SK-N-SH (cell line): ENCODE measurements at regions not wholly inside any gene's neighbourhood (a gene's known extent, or its start where the extent isn't known, plus 50 kb on each side); places are given as distances from the start of the nearest gene placed in this dataset.
A peak's percentile ranks its signal among the peaks of the same experiment; 100 is the strongest.

Experiments
- CTCF ChIA-PET: fragments of 300-600, 350-600 bp; formaldehyde crosslinking; extraction: SDS; loops from one replicate; lab custom pipeline; 2021; lab: Yijun Ruan, JAX
- POLR2A ChIA-PET: fragments of 350-600 bp; sonication (Branson Sonifier 250); formaldehyde crosslinking; extraction: SDS; loops from one replicate; lab custom pipeline; 2020; ENCODE audit warnings: antibody characterized with exemption, inconsistent platforms; lab: Yijun Ruan, JAX
- DNase-seq: peaks from one replicate; pipeline ENCODE4 v3.0.0; 2012
- H2AFZ ChIP-seq: fragments of 200-600 bp; sonication (generic); 2 replicates; pipeline ENCODE4 v1.8.1; 2016; ENCODE audit warnings: antibody characterized with exemption, mild to moderate bottlenecking, low read depth
- H3F3A ChIP-seq: fragments of 200-600 bp; sonication (generic); replicated peaks from 2 replicates; pipeline ENCODE3; 2016; ENCODE audit warnings: antibody characterized with exemption, mild to moderate bottlenecking; ENCODE audit not compliant: insufficient read depth
- H3K27ac ChIP-seq, 2 experiments: fragments of 200-500 bp in 1 of 2; fragments of 200-600 bp in 1 of 2; sonication (Bioruptor generic) in 1 of 2; sonication (generic), shearing (Covaris generic) in 1 of 2; 2 replicates each; pipeline versions ENCODE4 v1.5.1 to v1.6.1; 2014 to 2016; ENCODE audit warnings: low read depth in 2 of 2, inconsistent platforms in 1 of 2, low read length in 1 of 2, mild to moderate bottlenecking in 1 of 2, mixed read lengths in 1 of 2
- H3K27me3 ChIP-seq: fragments of 200-600 bp; sonication (generic), shearing (Covaris generic); 2 replicates; pipeline ENCODE4 v1.6.1; 2016; ENCODE audit warnings: mixed run types; ENCODE audit not compliant: insufficient read depth
- H3K36me3 ChIP-seq, 2 experiments: fragments of 200-500 bp in 1 of 2; fragments of 200-600 bp in 1 of 2; sonication (Bioruptor generic) in 1 of 2; sonication (generic) in 1 of 2; replicated peaks in 1 of 2; 2 replicates each; pipeline versions ENCODE3 to v1.5.1; 2014 to 2016; ENCODE audit warnings: low read length in 1 of 2, mild to moderate bottlenecking in 1 of 2; ENCODE audit not compliant: insufficient read depth in 2 of 2, control insufficient read depth in 1 of 2
- H3K4me1 ChIP-seq, 2 experiments: fragments of 200-500 bp in 1 of 2; fragments of 200-600 bp in 1 of 2; sonication (Bioruptor generic) in 1 of 2; sonication (generic), shearing (Covaris generic) in 1 of 2; 2 replicates each; pipeline versions ENCODE4 v1.5.1 to v1.6.1; 2014 to 2016; ENCODE audit warnings: low read depth in 1 of 2, low read length in 1 of 2, mixed run types in 1 of 2; ENCODE audit not compliant: insufficient read depth in 2 of 2, control insufficient read depth in 1 of 2
- H3K4me2 ChIP-seq: fragments of 200-600 bp; sonication (generic), shearing (Covaris generic); 2 replicates; pipeline ENCODE4 v1.6.1; 2017; ENCODE audit warnings: mixed run types
- H3K4me3 ChIP-seq, 2 experiments: fragments of 200-500 bp in 1 of 2; fragments of 200-600 bp in 1 of 2; sonication (Bioruptor generic) in 1 of 2; sonication (generic), shearing (Covaris generic) in 1 of 2; 2 replicates each; pipeline versions ENCODE4 v1.5.1 to v1.8.1; 2014 to 2016; ENCODE audit warnings: low read depth in 2 of 2, inconsistent platforms in 1 of 2, low read length in 1 of 2, mild to moderate bottlenecking in 1 of 2, mixed read lengths in 1 of 2, moderate library complexity in 1 of 2
- H3K79me2 ChIP-seq: fragments of 200-600 bp; sonication (generic); 2 replicates; pipeline ENCODE4 v1.8.1; 2017; ENCODE audit warnings: mild to moderate bottlenecking; ENCODE audit not compliant: insufficient read depth
- H3K9ac ChIP-seq: fragments of 200-600 bp; sonication (generic); 2 replicates; pipeline ENCODE4 v1.6.1; 2017; ENCODE audit warnings: mixed run types
- H3K9me2 ChIP-seq: fragments of 200-600 bp; sonication (generic); 2 replicates; pipeline ENCODE4 v1.6.1; 2017; ENCODE audit warnings: mixed run types
- H3K9me3 ChIP-seq: fragments of 200-600 bp; sonication (generic); 2 replicates; pipeline ENCODE4 v1.6.1; 2017; ENCODE audit warnings: mixed run types, mild to moderate bottlenecking, moderate library complexity
- H4K20me1 ChIP-seq: fragments of 200-600 bp; sonication (generic); 2 replicates; pipeline ENCODE4 v1.6.1; 2017; ENCODE audit warnings: mild to moderate bottlenecking, mixed run types; ENCODE audit not compliant: insufficient read depth
- CHD2 ChIP-seq: fragments of 150-350 bp; IDR thresholded peaks from 2 replicates; pipeline ENCODE4 v1.6.1; 2018; ENCODE audit warnings: low read length; ENCODE audit not compliant: partially characterized antibody
- CTCF ChIP-seq: fragments of 200-600 bp; sonication (generic); IDR thresholded peaks from 2 replicates; pipeline ENCODE4 v1.6.1; 2017; ENCODE audit warnings: antibody characterized with exemption, mild to moderate bottlenecking, moderate library complexity
- EP300 ChIP-seq, 2 experiments: IDR thresholded peaks; 2 replicates each; pipeline versions ENCODE4 v1.4.0 to v1.6.1; 2012; ENCODE audit warnings: borderline replicate concordance in 1 of 2, low read depth in 1 of 2, low read length in 1 of 2
- FOSL2 ChIP-seq: IDR thresholded peaks from 2 replicates; pipeline ENCODE4 v1.4.0; 2012; ENCODE audit warnings: low read depth, mild to moderate bottlenecking, moderate library complexity, borderline replicate concordance
- FOXJ3 ChIP-seq: sonication (generic); formaldehyde crosslinking; IDR thresholded peaks from 2 replicates; pipeline ENCODE4 v1.5.1; 2020; ENCODE audit warnings: mild to moderate bottlenecking, missing genetic modification reagents
- FOXM1 ChIP-seq: IDR thresholded peaks from 2 replicates; pipeline ENCODE4 v1.4.0; 2012; ENCODE audit warnings: low read depth, mild to moderate bottlenecking
- GABPA ChIP-seq: IDR thresholded peaks from 2 replicates; pipeline ENCODE4 v1.4.0; 2012; ENCODE audit warnings: low read depth, mild to moderate bottlenecking
- GATA2 ChIP-seq: sonication (generic); formaldehyde crosslinking; IDR thresholded peaks from 2 replicates; pipeline ENCODE4 v1.5.0; 2020; ENCODE audit warnings: mild to moderate bottlenecking, missing genetic modification reagents
- IRF3 ChIP-seq: fragments of 150-350 bp; IDR thresholded peaks from 2 replicates; pipeline ENCODE4 v1.6.1; 2016; ENCODE audit warnings: mild to moderate bottlenecking, low read depth, low read length
- JUND ChIP-seq: IDR thresholded peaks from 2 replicates; pipeline ENCODE4 v1.4.0; 2012
- MAX ChIP-seq: IDR thresholded peaks from 2 replicates; pipeline ENCODE4 v1.4.0; 2012; ENCODE audit warnings: low read depth
- MEF2A ChIP-seq: IDR thresholded peaks from 2 replicates; pipeline ENCODE4 v1.4.0; 2012; ENCODE audit warnings: low read depth, borderline replicate concordance
- MXI1 ChIP-seq: IDR thresholded peaks from 2 replicates; pipeline ENCODE4 v1.6.1; 2012; ENCODE audit warnings: mild to moderate bottlenecking, low read depth, low read length, improper control_type of control experiment
- NRF1 ChIP-seq: IDR thresholded peaks from 2 replicates; pipeline ENCODE4 v1.6.1; 2012; ENCODE audit warnings: low read depth, mild to moderate bottlenecking, low read length
- PBX3 ChIP-seq: IDR thresholded peaks from 2 replicates; pipeline ENCODE4; 2012
- POLR2AphosphoS5 ChIP-seq: IDR thresholded peaks from 2 replicates; pipeline ENCODE4 v1.6.1; 2012; ENCODE audit warnings: low read depth, low read length
- RAD21 ChIP-seq: IDR thresholded peaks from 2 replicates; pipeline ENCODE4 v1.6.1; 2012; ENCODE audit warnings: mild to moderate bottlenecking, low read length
- RCOR1 ChIP-seq: fragments of 150-350 bp; IDR thresholded peaks from 2 replicates; pipeline ENCODE4 v1.6.1; 2017; ENCODE audit warnings: antibody characterized with exemption, low read length
- RFX5 ChIP-seq: IDR thresholded peaks from 2 replicates; pipeline ENCODE4 v1.6.1; 2012; ENCODE audit warnings: mild to moderate bottlenecking, improper control_type of control experiment, low read length
- SMC3 ChIP-seq: IDR thresholded peaks from 2 replicates; pipeline ENCODE4 v1.6.1; 2012; ENCODE audit warnings: low read depth, low read length, improper control_type of control experiment
- TAF1 ChIP-seq: IDR thresholded peaks from 2 replicates; pipeline ENCODE4 v1.6.1; 2012; ENCODE audit warnings: low read depth, mild to moderate bottlenecking, low read length, moderate library complexity, borderline replicate concordance
- TCF12 ChIP-seq: IDR thresholded peaks from 2 replicates; pipeline ENCODE4 v1.4.0; 2012
- TEAD4 ChIP-seq: IDR thresholded peaks from 2 replicates; pipeline ENCODE4 v1.4.0; 2012; ENCODE audit warnings: mild to moderate bottlenecking, borderline replicate concordance; ENCODE audit not compliant: insufficient read depth
- YY1 ChIP-seq: IDR thresholded peaks from 2 replicates; pipeline ENCODE4 v1.4.0; 2012; ENCODE audit warnings: low read depth, mild to moderate bottlenecking
- WGBS: methylation state at CpG from one replicate; pipeline ENCODE4 v1.1.6; 2017; ENCODE audit warnings: low lambda C conversion rate; 5-methylcytosine and 5-hydroxymethylcytosine counted together
- TF ChIP-seq, protein P1 (sequence below): IDR thresholded peaks from 2 replicates; pipeline ENCODE4 v1.6.1; 2012; ENCODE audit warnings: mild to moderate bottlenecking, low read depth, low read length, moderate library complexity

- POLR2A ChIA-PET, result interaction anchor here (0.8 to 16.3 kb wide), 17 partner anchors 8 to 186 kb away, joined by 3 to 524 read pairs (median 10); partner anchors contain the start of gene PHOX2B
Measured at GRCh38 chr4:41873380-41874295, 61.6 kb upstream of the TMEM33 start.

More at GRCh38 chr4:41873380-41874295, 61.6 kb upstream of the TMEM33 start:
- Histone ChIP-seq H3K79me2 (no peaks in the 10 kb centered on the region), H3K27ac (peak overlapping the region in 1 of 2 experiments; percentile 99; a peak in 2 of 4 replicates), H3K27me3 (peaks cover 29% of the 10 kb centered on the region), H2AFZ (no peak overlapping the region; the same call in 1 of the 2 replicates), H3K9me2 (no peaks in the 10 kb centered on the region), H3K9me3 (no peaks in the 10 kb centered on the region), H3K9ac (no peak overlapping the region), H3K4me1 (peaks cover 0 to 60% of the 10 kb centered on the region in 2 experiments; a peak in 2 of 4 replicates), H4K20me1 (no peaks in the 10 kb centered on the region)
- peak; percentile 88 for DNase-seq
- 24% methylated on average over 26 of the region's 42 CpGs for WGBS
- CTCF ChIA-PET, result interaction anchor here (0.7 to 3.3 kb wide), 10 partner anchors 11 to 434 kb away, joined by 3 to 43 read pairs (median 11); partner anchors contain the start of gene PHOX2B
- no peak for TF ChIP-seq YY1
- no peak for TF ChIP-seq MEF2A
- TF ChIP-seq, protein P1, sequence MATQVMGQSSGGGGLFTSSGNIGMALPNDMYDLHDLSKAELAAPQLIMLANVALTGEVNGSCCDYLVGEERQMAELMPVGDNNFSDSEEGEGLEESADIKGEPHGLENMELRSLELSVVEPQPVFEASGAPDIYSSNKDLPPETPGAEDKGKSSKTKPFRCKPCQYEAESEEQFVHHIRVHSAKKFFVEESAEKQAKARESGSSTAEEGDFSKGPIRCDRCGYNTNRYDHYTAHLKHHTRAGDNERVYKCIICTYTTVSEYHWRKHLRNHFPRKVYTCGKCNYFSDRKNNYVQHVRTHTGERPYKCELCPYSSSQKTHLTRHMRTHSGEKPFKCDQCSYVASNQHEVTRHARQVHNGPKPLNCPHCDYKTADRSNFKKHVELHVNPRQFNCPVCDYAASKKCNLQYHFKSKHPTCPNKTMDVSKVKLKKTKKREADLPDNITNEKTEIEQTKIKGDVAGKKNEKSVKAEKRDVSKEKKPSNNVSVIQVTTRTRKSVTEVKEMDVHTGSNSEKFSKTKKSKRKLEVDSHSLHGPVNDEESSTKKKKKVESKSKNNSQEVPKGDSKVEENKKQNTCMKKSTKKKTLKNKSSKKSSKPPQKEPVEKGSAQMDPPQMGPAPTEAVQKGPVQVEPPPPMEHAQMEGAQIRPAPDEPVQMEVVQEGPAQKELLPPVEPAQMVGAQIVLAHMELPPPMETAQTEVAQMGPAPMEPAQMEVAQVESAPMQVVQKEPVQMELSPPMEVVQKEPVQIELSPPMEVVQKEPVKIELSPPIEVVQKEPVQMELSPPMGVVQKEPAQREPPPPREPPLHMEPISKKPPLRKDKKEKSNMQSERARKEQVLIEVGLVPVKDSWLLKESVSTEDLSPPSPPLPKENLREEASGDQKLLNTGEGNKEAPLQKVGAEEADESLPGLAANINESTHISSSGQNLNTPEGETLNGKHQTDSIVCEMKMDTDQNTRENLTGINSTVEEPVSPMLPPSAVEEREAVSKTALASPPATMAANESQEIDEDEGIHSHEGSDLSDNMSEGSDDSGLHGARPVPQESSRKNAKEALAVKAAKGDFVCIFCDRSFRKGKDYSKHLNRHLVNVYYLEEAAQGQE, result no peak
- TF ChIP-seq CTCF, result no peak
- no peak for TF ChIP-seq RFX5
- TF ChIP-seq FOXM1, result 0 out of 2 replicates have a peak, but pooled peaks have one; percentile 37
- peak; percentile 9; the same call in 1 of the 2 replicates for TF ChIP-seq PBX3
- TF ChIP-seq GATA2, result peak; percentile 97
- TF ChIP-seq IRF3, result no peak
- no peak for TF ChIP-seq JUND
- TF ChIP-seq RAD21, result 0 out of 2 replicates have a peak, but pooled peaks have one; percentile 7
- peak; percentile 60; the same call in 1 of the 2 replicates for TF ChIP-seq MXI1
- TF ChIP-seq RCOR1, result peak; percentile 89
- no peak for TF ChIP-seq FOSL2
- no peak for TF ChIP-seq SMC3
- TF ChIP-seq GABPA, result no peak
- no peak for TF ChIP-seq NRF1
- peak; percentile 97 for TF ChIP-seq FOXJ3 (CRISPR knock-in tag)
- peak; percentile 84 for TF ChIP-seq CHD2
- no peak for TF ChIP-seq TAF1
- TF ChIP-seq EP300 (IDR thresholded peaks at IDR 0.05; ENCODE audit: borderline replicate concordance in 1 of 2, low read depth in 1 of 2, low read length in 1 of 2), result peak; percentile 55 to 99; a peak in 3 of 4 replicates
- peak; percentile 23; the same call in 1 of the 2 replicates for TF ChIP-seq POLR2AphosphoS5
- peak; percentile 79 for TF ChIP-seq TCF12
- peak; percentile 75; the same call in 1 of the 2 replicates for TF ChIP-seq TEAD4
- no peak for TF ChIP-seq MAX
- TF ChIP-seq, all 33 proteins: peak for 12
- Histone ChIP-seq H3K4me3 (peak overlapping the region; percentile 3 to 36; a peak in 3 of 4 replicates), H3K4me2 (peak overlapping the region; percentile 37; the same call in 1 of the 2 replicates), H3K36me3 (peaks cover 0 to 10% of the 10 kb centered on the region in 2 experiments), H3F3A (no peaks in the 10 kb centered on the region)
